Liver (tissue), 8 donors: ENCODE measurements at regions not wholly inside any gene's neighbourhood (a gene's known extent, or its start where the extent isn't known, plus 50 kb on each side); places are given as distances from the start of the nearest gene placed in this dataset.

Experiments
- DNase-seq: peaks from one replicate; pipeline ENCODE4 v3.0.0-alpha.2; 2017; ENCODE audit warnings: low spot score
- H3K27ac ChIP-seq, 2 donors: one replicate each; pipeline ENCODE4 v1.7.0; 2013; ENCODE audit warnings: inconsistent platforms in 2 of 2, low read length in 2 of 2, control low read depth in 1 of 2, low read depth in 1 of 2, mild to moderate bottlenecking in 1 of 2
- H3K27me3 ChIP-seq, 4 donors: one replicate each; pipeline versions ENCODE4 v1.6.1 to v1.7.0; 2013; ENCODE audit warnings: low read length in 3 of 4, inconsistent platforms in 1 of 4, mild to moderate bottlenecking in 1 of 4, moderate library complexity in 1 of 4; ENCODE audit not compliant: control insufficient read depth in 4 of 4, insufficient read depth in 4 of 4
- H3K36me3 ChIP-seq, 4 donors: one replicate each; pipeline versions ENCODE4 v1.6.1 to v1.7.0; 2013; ENCODE audit warnings: low read length in 3 of 4, mild to moderate bottlenecking in 3 of 4, low read depth in 1 of 4, moderate library complexity in 1 of 4; ENCODE audit not compliant: control insufficient read depth in 4 of 4, insufficient read depth in 3 of 4
- H3K4me1 ChIP-seq, 4 donors: one replicate each; pipeline versions ENCODE4 v1.6.1 to v1.7.0; 2013; ENCODE audit warnings: low read length in 3 of 4, mild to moderate bottlenecking in 3 of 4, moderate library complexity in 1 of 4; ENCODE audit not compliant: control insufficient read depth in 4 of 4, insufficient read depth in 4 of 4
- H3K4me3 ChIP-seq, 3 donors: one replicate each; pipeline versions ENCODE4 v1.6.1 to v1.7.0; 2013; ENCODE audit warnings: low read length in 3 of 3, control low read depth in 1 of 3, low read depth in 1 of 3, mild to moderate bottlenecking in 1 of 3
- H3K9ac ChIP-seq, 2 donors: one replicate each; pipeline ENCODE4 v1.7.0; 2013; ENCODE audit warnings: low read length in 2 of 2, mild to moderate bottlenecking in 2 of 2, moderate library complexity in 2 of 2, control low read depth in 1 of 2, low read depth in 1 of 2
- H3K9me3 ChIP-seq, 4 donors: one replicate each; pipeline versions ENCODE4 v1.6.1 to v1.7.0; 2013; ENCODE audit warnings: low read length in 3 of 4; ENCODE audit not compliant: control insufficient read depth in 4 of 4
- CTCF ChIP-seq: fragments of 150-350 bp; IDR thresholded peaks from 2 replicates; pipeline ENCODE4 v1.5.1; 2017; ENCODE audit warnings: improper control_type of control experiment, low read depth, low read length; ENCODE audit not compliant: missing input control
- EGR1 ChIP-seq, 2 donors: IDR thresholded peaks; 2 replicates each; pipeline ENCODE4 v1.6.1; 2016 to 2018; ENCODE audit warnings: antibody characterized with exemption in 2 of 2, low read depth in 2 of 2
- FOXA1 ChIP-seq: IDR thresholded peaks from 2 replicates; pipeline ENCODE4 v1.6.1; 2016; ENCODE audit warnings: antibody characterized with exemption
- FOXA2 ChIP-seq: IDR thresholded peaks from 2 replicates; pipeline ENCODE4 v1.6.1; 2016; ENCODE audit warnings: antibody characterized with exemption
- GABPA ChIP-seq, 2 donors: IDR thresholded peaks in 1 of 2; conservative IDR thresholded peaks in 1 of 2; 2 replicates each; pipeline ENCODE4 v1.6.1; 2016; ENCODE audit warnings: antibody characterized with exemption in 2 of 2, mild to moderate bottlenecking in 1 of 2, moderate library complexity in 1 of 2
- HNF4A ChIP-seq, 2 donors: conservative IDR thresholded peaks; 2 replicates each; pipeline ENCODE4 v1.6.1; 2016; ENCODE audit warnings: antibody characterized with exemption in 2 of 2, mild to moderate bottlenecking in 2 of 2
- HNF4G ChIP-seq: IDR thresholded peaks from 2 replicates; pipeline ENCODE4 v1.6.1; 2016; ENCODE audit warnings: antibody characterized with exemption
- JUND ChIP-seq, 2 donors: IDR thresholded peaks; 2 replicates each; pipeline ENCODE4 v1.6.1; 2016; ENCODE audit warnings: antibody characterized with exemption in 2 of 2
- NR2F2 ChIP-seq: IDR thresholded peaks from 2 replicates; pipeline ENCODE4 v1.6.1; 2016; ENCODE audit warnings: antibody characterized with exemption
- RAD21 ChIP-seq, 2 donors: IDR thresholded peaks; 2 replicates each; pipeline ENCODE4 v1.6.1; 2016; ENCODE audit warnings: antibody characterized with exemption in 2 of 2, mild to moderate bottlenecking in 2 of 2
- REST ChIP-seq: IDR thresholded peaks from 2 replicates; pipeline ENCODE4 v1.6.1; 2016; ENCODE audit warnings: antibody characterized with exemption, mild to moderate bottlenecking
- RXRA ChIP-seq, 2 donors: IDR thresholded peaks; 2 replicates each; pipeline ENCODE4 v1.6.1; 2017 to 2018; ENCODE audit warnings: antibody characterized with exemption in 2 of 2, mild to moderate bottlenecking in 1 of 2
- SP1 ChIP-seq: IDR thresholded peaks from 2 replicates; pipeline ENCODE4 v1.6.1; 2018; ENCODE audit warnings: antibody characterized with exemption, mild to moderate bottlenecking
- TAF1 ChIP-seq: conservative IDR thresholded peaks from 2 replicates; pipeline ENCODE4 v1.6.1; 2016; ENCODE audit warnings: antibody characterized with exemption, mild to moderate bottlenecking
- YY1 ChIP-seq: IDR thresholded peaks from 2 replicates; pipeline ENCODE4 v1.6.1; 2016; ENCODE audit warnings: antibody characterized with exemption, mild to moderate bottlenecking
- WGBS: extraction: QIAGEN DNeasy Blood & Tissue Kit; methylation state at CpG from one replicate; pipeline ENCODE4 v1.1.7; 2013; 5-methylcytosine and 5-hydroxymethylcytosine counted together
- TF ChIP-seq, protein P1 (sequence below): IDR thresholded peaks from 2 replicates; pipeline ENCODE4 v1.6.1; 2016; ENCODE audit warnings: antibody characterized with exemption
- TF ChIP-seq, protein P2 (sequence below): IDR thresholded peaks from 2 replicates; pipeline ENCODE4 v1.6.1; 2016; ENCODE audit warnings: antibody characterized with exemption
- TF ChIP-seq, protein P3 (sequence below): IDR thresholded peaks from 2 replicates; pipeline ENCODE4 v1.6.1; 2016; ENCODE audit warnings: antibody characterized with exemption
- donor health status: healthy.
- donor health status: healthy.
- donor health status: healthy.
- donor health status: healthy.
- donor health status: healthy.

GRCh38 chr4:71906096-71906495 lies 122.2 kb upstream of the GC start (continued):
- TF ChIP-seq, protein P1, sequence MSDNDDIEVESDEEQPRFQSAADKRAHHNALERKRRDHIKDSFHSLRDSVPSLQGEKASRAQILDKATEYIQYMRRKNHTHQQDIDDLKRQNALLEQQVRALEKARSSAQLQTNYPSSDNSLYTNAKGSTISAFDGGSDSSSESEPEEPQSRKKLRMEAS: no peak
- TF ChIP-seq RXRA (IDR thresholded peaks at IDR 0.05) (no peak), RAD21 (IDR thresholded peaks at IDR 0.05) (no peak), SP1 (peak; percentile 7)

GRCh38 chr4:71907071-71907470 lies 123.2 kb upstream of the GC start:
- Histone ChIP-seq H3K27me3 (no peaks in the 10 kb centered on the region), H3K9ac (no peak overlapping the region), H3K27ac (peak overlapping the region; percentile 64 to 68), H3K36me3 (no peaks in the 10 kb centered on the region), H3K9me3 (peaks cover 0 to 5% (median 0%) of the 10 kb centered on the region in 4 donors), H3K4me3 (no peak overlapping the region), H3K4me1 (peaks cover 2 to 24% (median 9%) of the 10 kb centered on the region in 4 donors)
- TF ChIP-seq, protein P1: no peak
- no peak for TF ChIP-seq REST
- TF ChIP-seq YY1: no peak
- TF ChIP-seq FOXA2: no peak
- TF ChIP-seq TAF1: no peak
- TF ChIP-seq JUND (IDR thresholded peaks at IDR 0.05): no peak
- TF ChIP-seq NR2F2: no peak
- no peak for TF ChIP-seq SP1
- no peak for TF ChIP-seq RAD21 (IDR thresholded peaks at IDR 0.05)
- TF ChIP-seq RXRA (IDR thresholded peaks at IDR 0.05): no peak
- no peak for TF ChIP-seq HNF4A (conservative IDR thresholded peaks at IDR 0.05)
- TF ChIP-seq FOXA1: no peak
- TF ChIP-seq HNF4G: no peak
- TF ChIP-seq CTCF: no peak
- TF ChIP-seq, protein P2, sequence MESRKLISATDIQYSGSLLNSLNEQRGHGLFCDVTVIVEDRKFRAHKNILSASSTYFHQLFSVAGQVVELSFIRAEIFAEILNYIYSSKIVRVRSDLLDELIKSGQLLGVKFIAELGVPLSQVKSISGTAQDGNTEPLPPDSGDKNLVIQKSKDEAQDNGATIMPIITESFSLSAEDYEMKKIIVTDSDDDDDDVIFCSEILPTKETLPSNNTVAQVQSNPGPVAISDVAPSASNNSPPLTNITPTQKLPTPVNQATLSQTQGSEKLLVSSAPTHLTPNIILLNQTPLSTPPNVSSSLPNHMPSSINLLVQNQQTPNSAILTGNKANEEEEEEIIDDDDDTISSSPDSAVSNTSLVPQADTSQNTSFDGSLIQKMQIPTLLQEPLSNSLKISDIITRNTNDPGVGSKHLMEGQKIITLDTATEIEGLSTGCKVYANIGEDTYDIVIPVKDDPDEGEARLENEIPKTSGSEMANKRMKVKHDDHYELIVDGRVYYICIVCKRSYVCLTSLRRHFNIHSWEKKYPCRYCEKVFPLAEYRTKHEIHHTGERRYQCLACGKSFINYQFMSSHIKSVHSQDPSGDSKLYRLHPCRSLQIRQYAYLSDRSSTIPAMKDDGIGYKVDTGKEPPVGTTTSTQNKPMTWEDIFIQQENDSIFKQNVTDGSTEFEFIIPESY: no peak
- TF ChIP-seq EGR1 (IDR thresholded peaks at IDR 0.05; ENCODE audit: low read depth in 2 of 2): no peak
- TF ChIP-seq, protein P3, sequence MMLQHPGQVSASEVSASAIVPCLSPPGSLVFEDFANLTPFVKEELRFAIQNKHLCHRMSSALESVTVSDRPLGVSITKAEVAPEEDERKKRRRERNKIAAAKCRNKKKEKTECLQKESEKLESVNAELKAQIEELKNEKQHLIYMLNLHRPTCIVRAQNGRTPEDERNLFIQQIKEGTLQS: no peak
- TF ChIP-seq GABPA (IDR thresholded peaks at IDR 0.05 in 1 of 2, conservative IDR thresholded peaks at IDR 0.05 in 1 of 2): no peak
- WGBS: 74% methylated on average over 4 of the region's 4 CpGs
- no peak for DNase-seq
